Trophoblast cell (in vitro differentiated cells and primary cell): ENCODE measurements at regions not wholly inside any gene's neighbourhood (a gene's known extent, or its start where the extent isn't known, plus 50 kb on each side); places are given as distances from the start of the nearest gene placed in this dataset.

Experiments
- DNase-seq, 2 donors: peaks; one replicate each; pipeline ENCODE4 v3.0.0-alpha.2; 2016
- H2AFZ ChIP-seq: 2 replicates; pipeline ENCODE4 v1.6.1; 2013; ENCODE audit warnings: low read length, moderate library complexity, mild to moderate bottlenecking; ENCODE audit not compliant: insufficient read depth, poor library complexity
- H2AK5ac ChIP-seq: 2 replicates; pipeline ENCODE4 v1.6.1; 2013; ENCODE audit warnings: mild to moderate bottlenecking, low read length
- H2BK120ac ChIP-seq: 2 replicates; pipeline ENCODE4 v1.6.1; 2013; ENCODE audit warnings: low read length, mild to moderate bottlenecking, moderate library complexity; ENCODE audit not compliant: insufficient read depth, poor library complexity
- H2BK12ac ChIP-seq: 2 replicates; pipeline ENCODE4 v1.6.1; 2013; ENCODE audit warnings: mild to moderate bottlenecking, low read length, moderate library complexity
- H2BK5ac ChIP-seq: 2 replicates; pipeline ENCODE4 v1.6.1; 2013; ENCODE audit warnings: low read length, low read depth, moderate library complexity, mild to moderate bottlenecking; ENCODE audit not compliant: poor library complexity
- H3K14ac ChIP-seq: 2 replicates; pipeline ENCODE4 v1.6.1; 2013; ENCODE audit warnings: mild to moderate bottlenecking, low read length
- H3K18ac ChIP-seq: 2 replicates; pipeline ENCODE4 v1.6.1; 2013; ENCODE audit warnings: mild to moderate bottlenecking, low read length
- H3K23ac ChIP-seq: 2 replicates; pipeline ENCODE4 v1.6.1; 2013; ENCODE audit warnings: low read length
- H3K27ac ChIP-seq: 2 replicates; pipeline ENCODE4 v1.5.1; 2013; ENCODE audit warnings: low read depth, mild to moderate bottlenecking, inconsistent platforms, low read length, moderate library complexity
- H3K27me3 ChIP-seq: 2 replicates; pipeline ENCODE4 v1.6.1; 2013; ENCODE audit warnings: inconsistent platforms, mild to moderate bottlenecking, low read length, moderate library complexity; ENCODE audit not compliant: insufficient read depth
- H3K36me3 ChIP-seq, 2 experiments: 1 replicate in 1 of 2; 2 replicates in 1 of 2; pipeline ENCODE4 v1.6.1; 2013; ENCODE audit warnings: low read length in 2 of 2, mild to moderate bottlenecking in 2 of 2, moderate library complexity in 1 of 2; ENCODE audit not compliant: insufficient read depth in 2 of 2, control insufficient read depth in 1 of 2
- H3K4ac ChIP-seq: 2 replicates; pipeline ENCODE4 v1.6.1; 2013; ENCODE audit warnings: low read depth, mild to moderate bottlenecking, low read length, moderate library complexity
- H3K4me1 ChIP-seq, 2 experiments: 1 replicate in 1 of 2; 2 replicates in 1 of 2; pipeline ENCODE4 v1.6.1; 2013; ENCODE audit warnings: low read length in 2 of 2, mild to moderate bottlenecking in 2 of 2, moderate library complexity in 1 of 2; ENCODE audit not compliant: insufficient read depth in 2 of 2, control insufficient read depth in 1 of 2
- H3K4me2 ChIP-seq: 2 replicates; pipeline ENCODE4 v1.6.1; 2013; ENCODE audit warnings: inconsistent platforms, mild to moderate bottlenecking, low read length, moderate library complexity
- H3K4me3 ChIP-seq: 2 replicates; pipeline ENCODE4 v1.5.1; 2013; ENCODE audit warnings: mild to moderate bottlenecking, low read depth, low read length, inconsistent platforms
- H3K79me1 ChIP-seq: one replicate; pipeline ENCODE4 v1.6.1; 2013; ENCODE audit warnings: low read length
- H3K79me2 ChIP-seq: 2 replicates; pipeline ENCODE4 v1.6.1; 2013; ENCODE audit warnings: low read length, mild to moderate bottlenecking; ENCODE audit not compliant: control insufficient read depth, insufficient read depth, poor library complexity
- H3K9ac ChIP-seq: 2 replicates; pipeline ENCODE4 v1.6.1; 2013; ENCODE audit warnings: mild to moderate bottlenecking, low read length
- H3K9me3 ChIP-seq: 2 replicates; pipeline ENCODE4 v1.6.1; 2013; ENCODE audit warnings: low read depth, mild to moderate bottlenecking, control low read depth, inconsistent platforms, low read length; ENCODE audit not compliant: insufficient read depth
- H4K12ac ChIP-seq: 2 replicates; pipeline ENCODE4 v1.6.1; 2013; ENCODE audit warnings: low read depth, mild to moderate bottlenecking, low read length, moderate library complexity
- H4K8ac ChIP-seq: 2 replicates; pipeline ENCODE4 v1.6.1; 2013; ENCODE audit warnings: low read depth, mild to moderate bottlenecking, low read length, moderate library complexity
- H4K91ac ChIP-seq: one replicate; pipeline ENCODE4 v1.6.1; 2013; ENCODE audit warnings: low read depth, mild to moderate bottlenecking, low read length, moderate library complexity
- WGBS: extraction: QIAGEN DNeasy Blood & Tissue Kit; methylation state at CpG from one replicate; pipeline ENCODE4 v1.1.7; 2013; ENCODE audit warnings: missing lambda C conversion rate; ENCODE audit not compliant: insufficient read length, insufficient coverage; ENCODE audit errors: extremely low coverage; 5-methylcytosine and 5-hydroxymethylcytosine counted together

- Histone ChIP-seq H3K27ac (no peak overlapping the region), H3K4me1 (no peaks in the 10 kb centered on the region), H3K14ac (no peak overlapping the region), H3K79me1 (no peaks in the 10 kb centered on the region), H3K9ac (no peak overlapping the region), H3K4me2 (no peak overlapping the region), H3K9me3 (no peaks in the 10 kb centered on the region), H2AK5ac (no peak overlapping the region), H4K91ac (no peak overlapping the region), H3K36me3 (no peaks in the 10 kb centered on the region), H4K12ac (no peak overlapping the region), H3K27me3 (no peaks in the 10 kb centered on the region), H3K79me2 (no peaks in the 10 kb centered on the region), H2AFZ (no peak overlapping the region), H2BK12ac (no peak overlapping the region), H3K4me3 (no peak overlapping the region), H2BK5ac (no peak overlapping the region), H2BK120ac (no peak overlapping the region), H3K4ac (no peak overlapping the region), H3K23ac (no peak overlapping the region), H4K8ac (no peak overlapping the region), H3K18ac (no peak overlapping the region)
- no CpG with 5 or more reads among the region's 4 CpGs for WGBS
- no peak for DNase-seq
Measured at GRCh38 chr17:54180950-54181349, 358.2 kb downstream of the KIF2B start.

- Histone ChIP-seq H3K9ac (no peak overlapping the region), H2AK5ac (no peak overlapping the region), H4K8ac (no peak overlapping the region), H4K12ac (no peak overlapping the region), H4K91ac (no peak overlapping the region), H2AFZ (no peak overlapping the region), H3K4me1 (no peaks in the 10 kb centered on the region), H3K9me3 (no peaks in the 10 kb centered on the region), H3K36me3 (no peaks in the 10 kb centered on the region), H3K23ac (no peak overlapping the region), H2BK5ac (no peak overlapping the region), H2BK120ac (no peak overlapping the region), H3K27ac (no peak overlapping the region), H3K14ac (no peak overlapping the region), H3K79me2 (no peaks in the 10 kb centered on the region), H3K27me3 (no peaks in the 10 kb centered on the region), H3K18ac (no peak overlapping the region), H2BK12ac (no peak overlapping the region), H3K4me3 (no peak overlapping the region), H3K4ac (no peak overlapping the region), H3K4me2 (no peak overlapping the region), H3K79me1 (no peaks in the 10 kb centered on the region)
- no peak for DNase-seq
- WGBS: no CpG with 5 or more reads among the region's 1 CpG
Measured at GRCh38 chr17:54191261-54191660, 368.5 kb downstream of the KIF2B start.

- Histone ChIP-seq H3K27ac (no peak overlapping the region), H4K8ac (no peak overlapping the region), H2BK5ac (no peak overlapping the region), H2BK12ac (no peak overlapping the region), H3K9me3 (no peaks in the 10 kb centered on the region), H3K27me3 (no peaks in the 10 kb centered on the region), H4K91ac (no peak overlapping the region), H3K14ac (no peak overlapping the region), H2AFZ (no peak overlapping the region), H3K36me3 (no peaks in the 10 kb centered on the region), H3K4me3 (no peak overlapping the region), H3K79me1 (no peaks in the 10 kb centered on the region), H4K12ac (no peak overlapping the region), H3K79me2 (no peaks in the 10 kb centered on the region), H3K18ac (no peak overlapping the region), H3K4me1 (no peaks in the 10 kb centered on the region), H3K9ac (no peak overlapping the region), H3K4me2 (no peak overlapping the region), H2AK5ac (no peak overlapping the region), H2BK120ac (no peak overlapping the region), H3K23ac (no peak overlapping the region), H3K4ac (no peak overlapping the region)
- no peak for DNase-seq
- no CpG with 5 or more reads among the region's 1 CpG for WGBS
Measured at GRCh38 chr17:54194268-54194667, 371.5 kb downstream of the KIF2B start.

- no peak overlapping the region for H2BK120ac ChIP-seq
- no peak overlapping the region for H3K4me3 ChIP-seq
- no peaks in the 10 kb centered on the region for H3K79me1 ChIP-seq
- H3K27me3 ChIP-seq: no peaks in the 10 kb centered on the region
- no peak overlapping the region for H3K18ac ChIP-seq
- H2AK5ac ChIP-seq: no peak overlapping the region
- H2BK12ac ChIP-seq: no peak overlapping the region
- no peak overlapping the region for H3K4me2 ChIP-seq
- no peak overlapping the region for H3K4ac ChIP-seq
- H3K9me3 ChIP-seq: no peaks in the 10 kb centered on the region
- H2AFZ ChIP-seq: no peak overlapping the region
- no peak overlapping the region for H2BK5ac ChIP-seq
- H3K36me3 ChIP-seq: no peaks in the 10 kb centered on the region
- no peak overlapping the region for H3K27ac ChIP-seq
- no peak overlapping the region for H4K91ac ChIP-seq
- H4K12ac ChIP-seq: no peak overlapping the region
- no peak overlapping the region for H3K23ac ChIP-seq
- H3K14ac ChIP-seq: no peak overlapping the region
- H4K8ac ChIP-seq: no peak overlapping the region
- no peak for DNase-seq
- H3K4me1 ChIP-seq: no peaks in the 10 kb centered on the region
- no CpG with 5 or more reads among the region's 3 CpGs for WGBS
- no peak overlapping the region for H3K9ac ChIP-seq
- H3K79me2 ChIP-seq: no peaks in the 10 kb centered on the region
Measured at GRCh38 chr17:54196751-54197150, 374.0 kb downstream of the KIF2B start.
